GM12878 (cell line): ENCODE measurements at regions not wholly inside any gene's neighbourhood (a gene's known extent, or its start where the extent isn't known, plus 50 kb on each side); places are given as distances from the start of the nearest gene placed in this dataset.

Source experiments
- EP300 ChIP-seq, 2 experiments: fragments of 150-350 bp in 1 of 2; IDR thresholded peaks; 2 replicates each; pipeline ENCODE4 v1.6.1; 2011 to 2012; ENCODE audit warnings: low read depth in 2 of 2, low read length in 2 of 2, borderline replicate concordance in 1 of 2, improper control_type of control experiment in 1 of 2, inconsistent platforms in 1 of 2; ENCODE audit not compliant: control insufficient read depth in 1 of 2
- MXI1 ChIP-seq: fragments of 150-350 bp; IDR thresholded peaks from 2 replicates; pipeline ENCODE4 v1.6.1; 2011; ENCODE audit warnings: low read depth, mild to moderate bottlenecking, inconsistent platforms, low read length, improper control_type of control experiment
- PAX5 ChIP-seq: IDR thresholded peaks from 2 replicates; pipeline ENCODE4 v1.6.1; 2011; ENCODE audit warnings: low read depth, low read length, borderline replicate concordance
- STAT1 ChIP-seq: fragments of 450-650 bp; conservative IDR thresholded peaks from 2 replicates; pipeline ENCODE4 v1.6.1; 2014; ENCODE audit warnings: antibody characterized with exemption, mild to moderate bottlenecking
- ZBTB11 ChIP-seq: fragments of 450-650 bp; formaldehyde crosslinking; IDR thresholded peaks from 2 replicates; pipeline ENCODE4 v1.5.0; 2022; ENCODE audit warnings: mild to moderate bottlenecking, missing genetic modification characterization
- ZNF207 ChIP-seq: fragments of 450-650 bp; IDR thresholded peaks from 2 replicates; pipeline ENCODE4 v1.6.1; 2014; ENCODE audit warnings: antibody characterized with exemption, mild to moderate bottlenecking, borderline replicate concordance
- ZNF274 ChIP-seq: IDR thresholded peaks from one replicate; pipeline ENCODE4 v1.8.0; 2011; ENCODE audit not compliant: insufficient read length, insufficient read depth

- TF ChIP-seq EP300 (IDR thresholded peaks at IDR 0.05; ENCODE audit: borderline replicate concordance in 1 of 2, control insufficient read depth in 1 of 2, low read depth in 2 of 2, low read length in 2 of 2) (peak; percentile 80 to 89), PAX5 (no peak), ZNF207 (no peak), MXI1 (peak; percentile 75; the same call in 1 of the 2 replicates), ZNF274 (no peak), ZBTB11 (CRISPR knock-in tag) (0 out of 2 replicates have a peak, but pooled peaks have one; percentile 16), STAT1 (0 out of 2 replicates have a peak, but pooled peaks have one; percentile 17)
These were observed 226.4 kb upstream of the KLF14 start (continued) for GRCh38 chr7:130960208-130960988.
